Kidney (tissue), 13 donors: ENCODE measurements at regions not wholly inside any gene's neighbourhood (a gene's known extent, or its start where the extent isn't known, plus 50 kb on each side); places are given as distances from the start of the nearest gene placed in this dataset.

ENCODE experiments used
- DNase-seq, 5 donors: peaks; one replicate each; pipeline ENCODE4 v3.0.0-alpha.2; 2013 to 2020
- FAIRE-seq: peaks from 2 replicates; lab custom pipeline; 2012; peaks lifted over from hg19 to GRCh38; lab: Jason Lieb, UNC
- H3K27ac ChIP-seq, 2 donors: one replicate each; pipeline ENCODE4 v1.7.0; 2013; ENCODE audit warnings: low read depth in 2 of 2, low read length in 2 of 2, inconsistent platforms in 1 of 2
- H3K27me3 ChIP-seq: one replicate; pipeline ENCODE4 v1.7.1; 2013; ENCODE audit warnings: low read length, inconsistent platforms; ENCODE audit not compliant: control insufficient read depth, insufficient read depth
- H3K36me3 ChIP-seq, 3 donors: one replicate each; pipeline versions ENCODE4 v1.7.0 to v1.7.1; 2013; ENCODE audit warnings: low read length in 3 of 3, control low read depth in 1 of 3, inconsistent platforms in 1 of 3; ENCODE audit not compliant: insufficient read depth in 3 of 3, control insufficient read depth in 2 of 3
- H3K4me1 ChIP-seq, 3 donors: one replicate each; pipeline versions ENCODE4 v1.7.0 to v1.7.1; 2013; ENCODE audit warnings: low read length in 3 of 3, inconsistent platforms in 1 of 3, low read depth in 1 of 3; ENCODE audit not compliant: control insufficient read depth in 2 of 3, insufficient read depth in 2 of 3
- H3K4me3 ChIP-seq, 3 donors: one replicate each; pipeline versions ENCODE4 v1.7.0 to v1.8.1; 2013; ENCODE audit warnings: low read length in 3 of 3, control low read depth in 1 of 3, inconsistent platforms in 1 of 3
- H3K9ac ChIP-seq, 3 donors: one replicate each; pipeline versions ENCODE4 v1.7.0 to v1.7.1; 2013; ENCODE audit warnings: low read length in 3 of 3, control low read depth in 1 of 3, inconsistent platforms in 1 of 3
- H3K9me3 ChIP-seq, 3 donors: one replicate each; pipeline versions ENCODE4 v1.7.0 to v1.7.1; 2013; ENCODE audit warnings: low read length in 3 of 3, control low read depth in 1 of 3, inconsistent platforms in 1 of 3; ENCODE audit not compliant: control insufficient read depth in 2 of 3, insufficient read depth in 1 of 3
- CTCF ChIP-seq: IDR thresholded peaks from 3 replicates; pipeline ENCODE4 v1.5.1; 2012; ENCODE audit warnings: mild to moderate bottlenecking, moderate library complexity, borderline replicate concordance; ENCODE audit not compliant: insufficient read depth; ENCODE audit errors: extremely low read depth
- intact Hi-C: fragments of 100-400 bp; cut with DNase I; formaldehyde crosslinking; loops from one replicate; pipeline ENCODE4 v1.11.1; 2022
- donor health status: control.
- donor health status: control.
- donor health status: control.
- donor health status: control.
- donor health status: control.
- donor health status: DM: yes; HTN: yes; CAD: no.
- donor health status: Normal renal cell carcinoma (clear cell type).

DNA sequence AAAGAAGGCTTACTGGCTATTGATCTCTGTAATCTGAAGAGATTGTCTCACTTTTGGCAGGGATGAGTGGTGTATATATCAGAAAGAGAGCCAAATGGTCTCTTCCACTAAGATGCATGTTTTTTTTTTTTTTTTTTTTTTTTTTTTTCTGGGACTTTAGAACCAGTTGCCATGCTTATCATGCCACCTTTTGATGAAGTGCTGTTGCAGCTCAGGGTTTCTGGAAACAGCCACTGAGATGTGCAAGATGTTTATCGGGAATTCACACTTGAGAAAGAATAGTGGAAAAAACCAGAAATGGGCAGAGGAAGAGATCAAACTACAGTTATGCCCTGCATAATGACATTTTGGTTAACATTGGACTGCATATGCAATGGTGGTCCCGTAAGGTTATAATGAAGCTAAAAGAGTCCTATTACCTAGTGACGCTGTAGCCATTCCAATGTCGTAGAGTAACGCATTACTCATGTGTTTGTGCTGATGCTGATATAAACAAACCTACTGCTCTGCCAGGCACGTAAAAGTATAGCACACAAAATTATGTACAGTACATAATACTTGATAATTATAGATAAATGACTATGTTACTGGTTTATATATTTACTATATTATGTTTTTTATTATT is 121.0 kb downstream of the KLF5 start:
- no peak overlapping the region for H3K9ac ChIP-seq
- FAIRE-seq (no peak), DNase-seq (no peak)
- H3K4me3 ChIP-seq: no peak overlapping the region
- no peak overlapping the region for H3K27ac ChIP-seq
- H3K36me3 ChIP-seq: no peaks in the 10 kb centered on the region
- intact Hi-C loops: no loop called here
- TF ChIP-seq CTCF: no peak
- H3K9me3 ChIP-seq: no peaks in the 10 kb centered on the region
- no peaks in the 10 kb centered on the region for H3K27me3 ChIP-seq
- H3K4me1 ChIP-seq: peaks cover 0 to 4% (median 0%) of the 10 kb centered on the region in 3 donors

DNA sequence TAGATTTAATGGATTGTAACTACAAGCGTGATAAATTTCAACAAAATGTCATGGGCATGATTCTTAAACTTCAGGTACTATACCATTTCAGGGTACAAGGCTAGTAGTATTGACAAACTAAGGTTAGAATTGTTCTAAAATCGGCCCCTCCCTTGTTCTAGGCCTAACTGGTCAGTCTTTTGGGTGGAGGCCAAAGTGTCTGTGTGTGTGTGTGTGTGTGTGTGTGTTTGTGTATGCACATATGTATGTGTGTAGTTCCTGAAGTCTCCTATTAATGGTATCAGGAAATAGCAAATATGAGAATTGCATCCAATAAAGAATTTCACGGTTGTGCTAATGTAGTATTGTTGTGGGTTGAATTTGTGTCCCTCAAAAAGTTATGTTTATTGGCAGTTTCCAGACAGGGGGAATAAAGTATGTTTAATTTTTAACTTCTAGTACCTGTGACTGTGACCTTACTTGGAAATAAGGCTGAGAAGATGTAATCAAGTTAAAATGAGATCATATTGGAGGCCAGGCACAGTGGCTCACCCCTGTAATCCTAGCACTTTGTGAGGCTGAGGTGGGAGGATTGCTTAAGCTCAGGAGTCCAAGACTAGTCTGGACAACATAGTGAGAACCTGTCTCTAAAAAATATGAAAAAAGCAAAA is 119.2 kb downstream of the KLF5 start:
- no peaks in the 10 kb centered on the region for H3K36me3 ChIP-seq
- H3K9ac ChIP-seq: no peak overlapping the region
- intact Hi-C loops: no loop called here
- DNase-seq (no peak), FAIRE-seq (no peak)
- no peak overlapping the region for H3K4me3 ChIP-seq
- peaks cover 0 to 4% (median 0%) of the 10 kb centered on the region in 3 donors for H3K4me1 ChIP-seq
- no peaks in the 10 kb centered on the region for H3K9me3 ChIP-seq
- no peaks in the 10 kb centered on the region for H3K27me3 ChIP-seq
- no peak for TF ChIP-seq CTCF
- H3K27ac ChIP-seq: peak overlapping the region in 1 of 2 donors; percentile 33

GRCh38 chr13:73177017-73177416 is 118.2 kb downstream of the KLF5 start:
- FAIRE-seq (no peak), DNase-seq (no peak)
- Histone ChIP-seq H3K36me3 (no peaks in the 10 kb centered on the region), H3K4me3 (no peak overlapping the region), H3K27ac (no peak overlapping the region), H3K9me3 (no peaks in the 10 kb centered on the region), H3K9ac (no peak overlapping the region), H3K27me3 (no peaks in the 10 kb centered on the region), H3K4me1 (peaks cover 0 to 4% (median 0%) of the 10 kb centered on the region in 3 donors)
- TF ChIP-seq CTCF: no peak
- intact Hi-C loops: no loop called here
